Panc1 (cell line): ENCODE measurements at regions not wholly inside any gene's neighbourhood (a gene's known extent, or its start where the extent isn't known, plus 50 kb on each side); places are given as distances from the start of the nearest gene placed in this dataset.
A peak's percentile ranks its signal among the peaks of the same experiment; 100 is the strongest.

Source experiments
- REST ChIP-seq, 2 experiments: IDR thresholded peaks; 2 replicates each; pipeline ENCODE4 v1.6.1; 2011 to 2012; ENCODE audit warnings: low read depth in 2 of 2, control low read depth in 1 of 2, low read length in 1 of 2, mild to moderate bottlenecking in 1 of 2, moderate library complexity in 1 of 2; ENCODE audit not compliant: insufficient read depth in 1 of 2
- TF ChIP-seq, protein P1 (sequence below): fragments of 450-650 bp; IDR thresholded peaks from 2 replicates; pipeline ENCODE4 v1.5.1; 2017; ENCODE audit warnings: mild to moderate bottlenecking

GRCh38 chr11:31871310-31872075 lies 60.4 kb upstream of the PAX6 start:
- TF ChIP-seq, protein P1, sequence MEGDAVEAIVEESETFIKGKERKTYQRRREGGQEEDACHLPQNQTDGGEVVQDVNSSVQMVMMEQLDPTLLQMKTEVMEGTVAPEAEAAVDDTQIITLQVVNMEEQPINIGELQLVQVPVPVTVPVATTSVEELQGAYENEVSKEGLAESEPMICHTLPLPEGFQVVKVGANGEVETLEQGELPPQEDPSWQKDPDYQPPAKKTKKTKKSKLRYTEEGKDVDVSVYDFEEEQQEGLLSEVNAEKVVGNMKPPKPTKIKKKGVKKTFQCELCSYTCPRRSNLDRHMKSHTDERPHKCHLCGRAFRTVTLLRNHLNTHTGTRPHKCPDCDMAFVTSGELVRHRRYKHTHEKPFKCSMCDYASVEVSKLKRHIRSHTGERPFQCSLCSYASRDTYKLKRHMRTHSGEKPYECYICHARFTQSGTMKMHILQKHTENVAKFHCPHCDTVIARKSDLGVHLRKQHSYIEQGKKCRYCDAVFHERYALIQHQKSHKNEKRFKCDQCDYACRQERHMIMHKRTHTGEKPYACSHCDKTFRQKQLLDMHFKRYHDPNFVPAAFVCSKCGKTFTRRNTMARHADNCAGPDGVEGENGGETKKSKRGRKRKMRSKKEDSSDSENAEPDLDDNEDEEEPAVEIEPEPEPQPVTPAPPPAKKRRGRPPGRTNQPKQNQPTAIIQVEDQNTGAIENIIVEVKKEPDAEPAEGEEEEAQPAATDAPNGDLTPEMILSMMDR, result peak; percentile 19
- TF ChIP-seq REST (IDR thresholded peaks at IDR 0.05; ENCODE audit: insufficient read depth in 1 of 2, low read depth in 2 of 2, low read length in 1 of 2), result no peak
